GM19239 (cell line): ENCODE measurements at regions not wholly inside any gene's neighbourhood (a gene's known extent, or its start where the extent isn't known, plus 50 kb on each side); places are given as distances from the start of the nearest gene placed in this dataset.

Experiments
- DNase-seq: peaks from one replicate; pipeline ENCODE4 v3.0.0; 2011; ENCODE audit warnings: low spot score; ENCODE audit not compliant: insufficient read length
- FAIRE-seq: peaks from 2 replicates; lab custom pipeline; 2011; peaks lifted over from hg19 to GRCh38; lab: Jason Lieb, UNC

DNA sequence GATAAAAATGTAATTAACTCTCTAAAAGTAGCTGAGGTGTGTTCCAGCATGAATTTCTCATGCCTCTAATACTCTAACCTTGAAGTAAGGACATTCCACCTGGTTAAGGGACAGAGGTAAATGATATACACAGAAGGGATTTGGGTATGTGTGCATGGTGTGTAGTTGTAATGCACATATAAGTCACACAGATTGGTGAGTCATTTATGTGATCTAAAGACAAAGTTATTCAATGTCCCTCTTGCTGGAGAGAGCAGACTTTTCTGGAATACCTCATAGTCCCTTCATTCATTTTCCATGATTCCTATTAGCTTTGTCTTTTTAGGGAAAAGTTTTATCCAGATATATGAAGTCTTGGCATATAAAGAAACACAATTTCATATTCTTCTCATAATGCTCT is 234.9 kb downstream of the SNAPC1 start:
- FAIRE-seq (no peak), DNase-seq (no peak)

GRCh38 chr14:62001963-62002362 is 239.7 kb downstream of the SNAPC1 start:
- FAIRE-seq (no peak), DNase-seq (no peak)

- no peak for FAIRE-seq
- DNase-seq, result no peak
Observed at GRCh38 chr14:62002642-62003041, 240.4 kb downstream of the SNAPC1 start.

DNA sequence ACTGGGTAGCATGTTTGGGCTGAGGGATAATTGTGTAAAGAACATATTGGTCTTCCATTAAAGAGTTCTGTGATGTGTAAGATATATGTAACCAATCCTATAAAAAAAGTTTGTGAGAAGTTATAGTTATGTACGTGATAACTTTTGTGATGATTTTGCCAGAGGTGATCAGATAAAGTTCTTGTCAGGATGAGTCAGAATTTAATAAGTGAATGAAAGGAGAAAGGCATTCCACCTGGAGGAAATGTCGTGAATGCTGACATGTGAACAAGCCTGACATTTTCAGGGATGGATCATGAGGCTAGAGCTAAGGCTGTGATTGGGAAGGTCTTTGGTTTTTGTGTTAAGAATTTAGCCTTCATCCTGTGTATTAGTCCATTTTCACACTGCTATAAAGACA is 241.5 kb downstream of the SNAPC1 start:
- FAIRE-seq, result no peak
- no peak for DNase-seq

GRCh38 chr14:62006116-62006731 is 244.0 kb downstream of the SNAPC1 start:
- FAIRE-seq (no peak), DNase-seq (no peak)

DNA sequence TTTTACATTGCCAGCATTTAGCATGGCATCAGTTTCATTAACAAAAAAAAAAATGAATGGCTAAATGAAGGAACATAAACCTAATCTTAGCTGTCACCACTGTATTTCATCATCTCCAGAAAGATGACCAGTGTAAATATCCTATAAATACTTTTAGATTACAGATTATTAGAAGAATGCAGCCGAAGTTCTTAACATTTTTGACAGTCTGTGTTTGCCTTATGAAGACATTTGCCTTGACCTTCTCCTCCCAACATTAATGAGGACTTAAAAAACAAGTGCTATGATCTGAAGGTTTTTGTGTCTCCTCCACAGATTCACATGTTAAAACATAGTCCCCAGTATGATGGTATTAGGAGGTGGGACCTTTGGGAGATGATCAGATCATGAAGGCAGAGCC is 253.0 kb downstream of the SNAPC1 start:
- DNase-seq (no peak), FAIRE-seq (no peak)

GRCh38 chr14:62015945-62016344 is 253.7 kb downstream of the SNAPC1 start:
- FAIRE-seq (no peak), DNase-seq (no peak)

- DNase-seq (no peak), FAIRE-seq (no peak)
Observed at GRCh38 chr14:62017651-62018230, 255.5 kb downstream of the SNAPC1 start.

DNA sequence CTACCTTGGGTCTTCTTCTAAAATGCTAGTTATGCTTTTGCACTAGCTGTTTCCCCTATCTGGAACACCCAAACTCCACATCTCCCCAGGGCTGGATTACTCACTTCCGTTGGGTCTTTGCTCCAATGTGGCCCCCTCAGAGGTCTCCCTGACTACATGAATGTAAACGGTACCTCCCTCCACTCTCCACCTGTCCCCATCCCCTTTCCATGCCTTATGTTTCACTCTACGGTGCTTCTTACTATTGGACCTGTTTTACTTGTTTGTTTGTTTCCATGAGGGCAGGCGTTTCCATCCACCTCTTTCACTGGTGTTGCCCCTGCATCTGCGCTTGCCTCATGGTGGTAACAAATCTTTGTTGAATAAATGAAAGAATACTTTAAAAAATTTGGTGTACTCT is 256.4 kb downstream of the SNAPC1 start:
- FAIRE-seq, result no peak

GRCh38 chr14:62027958-62028357 is 265.7 kb downstream of the SNAPC1 start:
- FAIRE-seq (no peak), DNase-seq (no peak)

More for the DNA sequence above, 256.4 kb downstream of the SNAPC1 start:
- DNase-seq, result no peak

- DNase-seq, result no peak
- peak; percentile 56 for FAIRE-seq
Observed at GRCh38 chr14:62029569-62029924, 267.3 kb downstream of the SNAPC1 start.

DNA sequence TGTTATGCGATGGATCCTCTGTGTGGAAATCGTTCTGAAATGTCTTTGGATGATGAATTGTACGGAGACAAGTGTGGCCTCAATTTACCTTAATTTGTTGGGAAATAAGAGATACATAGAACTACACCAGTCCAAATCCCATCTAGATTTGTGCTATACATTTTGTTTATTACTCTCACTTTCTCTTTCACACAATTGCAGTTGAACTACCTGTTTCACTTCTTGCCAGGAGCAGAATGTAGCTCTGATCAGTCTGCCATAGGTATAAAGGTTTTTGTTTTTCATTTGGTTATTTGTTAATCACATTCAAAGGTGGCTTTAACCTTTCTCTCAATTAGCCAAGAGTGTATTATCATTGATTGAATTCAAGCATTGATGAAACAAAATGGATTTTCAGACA is 268.2 kb downstream of the SNAPC1 start:
- FAIRE-seq (peak; percentile 91), DNase-seq (no peak)

GRCh38 chr14:62031504-62031903 is 269.3 kb downstream of the SNAPC1 start:
- FAIRE-seq, result no peak
- DNase-seq, result no peak

DNA sequence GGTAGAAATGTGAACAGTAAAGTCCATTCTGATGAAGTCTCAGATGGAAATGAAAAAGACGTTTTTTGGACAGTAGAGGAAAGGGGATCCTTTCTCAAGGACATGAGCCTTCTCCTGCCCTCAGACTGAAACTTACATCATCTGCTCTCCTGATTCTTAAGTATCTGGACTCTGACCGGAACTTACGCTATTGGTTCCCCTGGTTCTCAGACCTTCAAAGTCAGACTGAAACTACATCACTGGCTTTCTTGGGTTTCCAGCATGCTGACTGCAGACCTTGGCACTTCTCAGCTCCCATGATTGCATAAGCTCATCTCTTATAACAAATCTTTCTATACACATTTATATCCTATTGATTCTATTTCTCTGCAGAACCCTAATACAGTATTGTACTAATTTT is 291.0 kb downstream of the SNAPC1 start:
- FAIRE-seq, result peak; percentile 52
- peak; percentile 10 for DNase-seq

GRCh38 chr14:62056789-62057188 is 294.6 kb downstream of the SNAPC1 start:
- DNase-seq (no peak), FAIRE-seq (no peak)

DNA sequence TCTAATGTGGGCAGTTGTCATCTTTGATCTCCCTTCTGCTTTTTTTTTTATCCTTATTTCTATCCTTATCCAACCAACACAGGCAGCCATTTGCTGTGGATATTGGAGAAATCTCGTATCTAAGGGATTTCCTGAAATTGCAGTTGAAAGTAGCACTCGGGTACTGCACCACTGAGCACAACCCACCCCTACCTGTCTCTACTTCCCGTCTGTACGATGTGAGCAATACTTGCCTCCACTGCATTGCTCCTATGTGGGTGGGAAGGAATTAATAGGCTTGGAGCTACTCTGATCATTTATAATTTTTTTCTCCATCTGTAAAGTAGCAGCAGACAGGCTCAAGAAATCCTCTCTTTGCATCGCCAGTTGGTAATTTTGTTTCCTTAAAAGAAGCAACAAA is 300.4 kb downstream of the SNAPC1 start:
- no peak for FAIRE-seq
- DNase-seq, result no peak

DNA sequence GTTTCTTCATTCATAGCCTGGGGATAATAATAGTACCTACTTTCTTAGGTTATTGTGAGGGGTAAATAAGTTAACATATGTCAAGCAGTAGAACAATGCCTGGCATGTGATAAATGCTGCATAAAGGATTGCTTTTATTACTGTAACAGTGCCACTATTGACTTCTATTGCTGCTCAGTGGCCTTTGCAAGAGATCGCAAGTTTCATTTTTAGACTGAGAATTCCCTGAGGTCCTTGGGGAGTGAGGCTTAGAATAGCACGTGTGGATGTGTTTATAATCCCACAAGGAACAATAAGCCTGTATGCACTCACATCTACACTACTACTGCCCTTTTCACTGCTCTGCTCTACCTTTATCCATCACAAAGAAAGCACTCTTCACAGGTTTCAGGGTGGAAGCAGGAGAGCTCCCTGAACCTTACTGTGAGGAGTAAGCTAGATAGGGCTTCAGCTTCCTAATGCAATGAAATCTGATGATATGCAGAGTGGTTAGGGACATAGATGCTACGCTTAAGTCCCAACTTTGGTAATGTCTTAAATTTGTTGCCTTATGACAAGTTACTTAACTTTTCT is 302.6 kb downstream of the SNAPC1 start:
- FAIRE-seq (peak; percentile 47), DNase-seq (no peak)

- DNase-seq, result no peak
- no peak for FAIRE-seq
Observed at GRCh38 chr14:62066304-62066703, 304.1 kb downstream of the SNAPC1 start.

DNA sequence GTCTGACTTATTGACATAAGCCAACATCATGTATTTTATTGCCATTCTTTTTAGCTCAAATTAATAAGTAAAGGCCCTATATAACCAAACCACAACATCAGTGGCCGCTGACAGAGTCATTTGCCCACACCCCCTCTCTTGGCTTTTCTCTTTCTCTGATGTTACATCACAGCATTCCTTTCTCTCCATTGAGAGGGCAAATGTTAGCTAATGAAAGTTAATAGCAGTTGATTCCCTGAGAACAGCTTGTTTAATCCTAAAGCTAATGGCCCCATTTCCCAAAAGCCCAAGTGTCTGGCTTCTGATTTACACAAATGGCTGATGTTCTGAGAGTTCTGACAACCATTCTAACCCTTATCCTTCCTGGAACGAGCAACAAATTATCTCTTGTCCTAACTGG is 308.8 kb downstream of the SNAPC1 start:
- FAIRE-seq, result no peak

GRCh38 chr14:62076368-62076767 is 314.1 kb downstream of the SNAPC1 start:
- FAIRE-seq (no peak), DNase-seq (no peak)

More for the DNA sequence above, 308.8 kb downstream of the SNAPC1 start:
- DNase-seq, result no peak

GRCh38 chr14:62076825-62077605 is 314.8 kb downstream of the SNAPC1 start:
- FAIRE-seq, result no peak
- DNase-seq, result no peak
